Endothelial cell (in vitro differentiated cells): ENCODE measurements at regions not wholly inside any gene's neighbourhood (a gene's known extent, or its start where the extent isn't known, plus 50 kb on each side); places are given as distances from the start of the nearest gene placed in this dataset.

Source experiments
- DNase-seq: peaks from one replicate; pipeline ENCODE4 v3.0.0; 2021; ENCODE audit warnings: low spot score
- H3K27ac Mint-ChIP-seq: one replicate; pipeline ENCODE4 v1.8.0; 2021; ENCODE audit warnings: mixed read lengths, inconsistent platforms; ENCODE audit not compliant: unreplicated experiment
- H3K27me3 Mint-ChIP-seq: one replicate; pipeline ENCODE4 v1.8.0; 2021; ENCODE audit warnings: mild to moderate bottlenecking, moderate library complexity, mixed read lengths, inconsistent platforms; ENCODE audit not compliant: unreplicated experiment
- H3K36me3 Mint-ChIP-seq: one replicate; pipeline ENCODE4 v1.8.0; 2021; ENCODE audit warnings: mild to moderate bottlenecking, low read depth, mixed read lengths, inconsistent platforms; ENCODE audit not compliant: unreplicated experiment
- H3K4me1 Mint-ChIP-seq: one replicate; pipeline ENCODE4 v1.8.0; 2021; ENCODE audit warnings: mild to moderate bottlenecking, mixed read lengths, inconsistent platforms; ENCODE audit not compliant: unreplicated experiment
- H3K4me3 Mint-ChIP-seq: one replicate; pipeline ENCODE4 v1.8.0; 2021; ENCODE audit warnings: mild to moderate bottlenecking, mixed read lengths, inconsistent platforms; ENCODE audit not compliant: unreplicated experiment
- H3K9me3 Mint-ChIP-seq: one replicate; pipeline ENCODE4 v1.8.0; 2021; ENCODE audit warnings: mixed read lengths, inconsistent platforms; ENCODE audit not compliant: unreplicated experiment
- CTCF ChIP-seq: fragments of 200-600 bp; sonication (generic); IDR thresholded peaks from one replicate; pipeline ENCODE4 v1.5.0; 2021; ENCODE audit warnings: antibody characterized with exemption; ENCODE audit not compliant: unreplicated experiment

- no peak for TF ChIP-seq CTCF
- peaks cover 5% of the 10 kb centered on the region for H3K4me1 Mint-ChIP-seq
- no peaks in the 10 kb centered on the region for H3K36me3 Mint-ChIP-seq
- peaks cover 8% of the 10 kb centered on the region for H3K27me3 Mint-ChIP-seq
- H3K9me3 Mint-ChIP-seq = no peaks in the 10 kb centered on the region
- DNase-seq = no peak
- no peak overlapping the region for H3K4me3 Mint-ChIP-seq
- no peak overlapping the region for H3K27ac Mint-ChIP-seq
These were observed 562.8 kb downstream of the BCOR start for GRCh38 chrX:39534949-39535348.

- Mint-ChIP-seq H3K4me1 (peaks cover 5% of the 10 kb centered on the region), H3K27ac (no peak overlapping the region), H3K36me3 (no peaks in the 10 kb centered on the region), H3K27me3 (peaks cover 6% of the 10 kb centered on the region), H3K9me3 (no peaks in the 10 kb centered on the region), H3K4me3 (no peak overlapping the region)
- TF ChIP-seq CTCF = no peak
- no peak for DNase-seq
These were observed 561.5 kb downstream of the BCOR start for GRCh38 chrX:39536211-39536610.

- H3K4me1 Mint-ChIP-seq = no peaks in the 10 kb centered on the region
- DNase-seq = no peak
- no peak for TF ChIP-seq CTCF
- H3K9me3 Mint-ChIP-seq = no peaks in the 10 kb centered on the region
- H3K27me3 Mint-ChIP-seq = peaks cover 2% of the 10 kb centered on the region
- H3K4me3 Mint-ChIP-seq = no peak overlapping the region
- no peak overlapping the region for H3K27ac Mint-ChIP-seq
- no peaks in the 10 kb centered on the region for H3K36me3 Mint-ChIP-seq
These were observed 555.9 kb downstream of the BCOR start for GRCh38 chrX:39541881-39542280.

- Mint-ChIP-seq H3K27ac (no peak overlapping the region), H3K27me3 (peaks cover 2% of the 10 kb centered on the region), H3K4me1 (no peaks in the 10 kb centered on the region), H3K36me3 (no peaks in the 10 kb centered on the region), H3K9me3 (no peaks in the 10 kb centered on the region), H3K4me3 (no peak overlapping the region)
- TF ChIP-seq CTCF = no peak
- DNase-seq = no peak
These were observed 555.4 kb downstream of the BCOR start for GRCh38 chrX:39542316-39542715.

DNA sequence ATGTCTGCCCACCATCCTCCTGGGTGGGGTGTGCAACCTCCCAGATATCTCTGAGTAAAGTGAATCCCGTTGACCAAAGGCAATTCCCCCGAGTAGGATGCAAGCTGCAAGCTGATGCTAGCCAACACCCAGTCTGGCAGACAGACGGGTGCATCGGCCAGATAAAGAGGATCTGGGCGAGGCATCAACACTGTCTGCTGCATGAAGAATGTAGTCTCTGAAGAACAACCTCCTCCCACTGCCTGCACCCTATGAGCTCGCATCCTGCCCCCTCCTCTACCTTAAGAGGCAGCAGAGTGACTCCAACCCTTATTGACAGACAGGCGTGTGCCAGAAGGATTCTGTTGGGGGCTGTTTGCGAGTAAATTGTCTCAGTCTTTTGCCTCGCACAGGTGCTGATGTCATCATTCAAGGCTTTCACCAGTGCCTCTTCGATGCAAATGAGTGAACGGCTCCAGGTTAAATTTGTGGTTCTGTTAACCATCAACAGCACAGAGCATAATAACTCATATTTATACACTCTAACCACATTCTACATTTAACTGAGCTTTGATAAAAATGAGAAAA, 546.9 kb downstream of the BCOR start:
- Mint-ChIP-seq H3K27me3 (peaks cover 4% of the 10 kb centered on the region), H3K36me3 (peaks cover 3% of the 10 kb centered on the region), H3K4me1 (no peaks in the 10 kb centered on the region), H3K27ac (no peak overlapping the region), H3K4me3 (no peak overlapping the region), H3K9me3 (no peaks in the 10 kb centered on the region)
- DNase-seq = no peak
- TF ChIP-seq CTCF = no peak
